ENCODE measurements at regions not wholly inside any gene's neighbourhood (a gene's known extent, or its start where the extent isn't known, plus 50 kb on each side); places are given as distances from the start of the nearest gene placed in this dataset.
A peak's percentile ranks its signal among the peaks of the same experiment; 100 is the strongest.

GRCh38 chr10:47053081-47053798 lies 142.0 kb downstream of the PTPN20 start:
- 74% methylated on average over 7 of the region's 7 CpGs for WGBS
- DNase-seq, result no peak
- intact Hi-C loops (cut with DNase I), result no loop called here
- H3K27ac ChIP-seq (ENCODE audit: low read length), result no peak overlapping the region
- no peak overlapping the region for H3K4me3 ChIP-seq (ENCODE audit: low read length)
- peak; percentile 20 to 59 for ATAC-seq
- peaks cover 2% of the 10 kb centered on the region for H3K4me1 ChIP-seq (ENCODE audit: control insufficient read depth, insufficient read depth, low read length)
- H3K9me3 ChIP-seq (ENCODE audit: control insufficient read depth, low read length), result no peaks in the 10 kb centered on the region
- no peaks in the 10 kb centered on the region for H3K27me3 ChIP-seq (ENCODE audit: control insufficient read depth, insufficient read depth)

GRCh38 chr10:47054974-47055373 lies 143.7 kb downstream of the PTPN20 start:
- ATAC-seq (no peak), DNase-seq (no peak)
- H3K27me3 ChIP-seq (ENCODE audit: control insufficient read depth, insufficient read depth), result no peaks in the 10 kb centered on the region
- no peak overlapping the region for H3K27ac ChIP-seq (ENCODE audit: low read length)
- H3K9me3 ChIP-seq (ENCODE audit: control insufficient read depth, low read length), result no peaks in the 10 kb centered on the region
- 77% methylated on average over 2 of the region's 2 CpGs for WGBS
- H3K4me3 ChIP-seq (ENCODE audit: low read length), result no peak overlapping the region
- intact Hi-C loops (cut with DNase I), result no loop called here
- H3K4me1 ChIP-seq (ENCODE audit: control insufficient read depth, insufficient read depth, low read length), result no peaks in the 10 kb centered on the region

- no peaks in the 10 kb centered on the region for H3K9me3 ChIP-seq (ENCODE audit: control insufficient read depth, low read length)
- no peak for DNase-seq
- H3K27me3 ChIP-seq (ENCODE audit: control insufficient read depth, insufficient read depth), result no peaks in the 10 kb centered on the region
- WGBS, result 67% methylated on average over 10 of the region's 10 CpGs
- intact Hi-C loops (cut with DNase I), result no loop called here
- H3K4me3 ChIP-seq (ENCODE audit: low read length), result no peak overlapping the region
- H3K27ac ChIP-seq (ENCODE audit: low read length), result no peak overlapping the region
- H3K4me1 ChIP-seq (ENCODE audit: control insufficient read depth, insufficient read depth, low read length), result no peaks in the 10 kb centered on the region
- ATAC-seq, result peak in 1 of 2 donors; percentile 33
These were observed 144.4 kb downstream of the PTPN20 start for GRCh38 chr10:47055386-47056246.

- intact Hi-C loops (cut with DNase I), result no loop called here
- 79% methylated on average over 1 of the region's 1 CpG for WGBS
These were observed 145.0 kb downstream of the PTPN20 start for GRCh38 chr10:47056247-47056510.

GRCh38 chr10:47057471-47057870 lies 146.2 kb downstream of the PTPN20 start:
- intact Hi-C loops (cut with DNase I), result no loop called here
- no peak for DNase-seq

More at GRCh38 chr10:47056247-47056510, 145.0 kb downstream of the PTPN20 start:
- no peak overlapping the region for H3K4me3 ChIP-seq (ENCODE audit: low read length)
- ATAC-seq, result peak in 1 of 2 donors; percentile 34
- H3K4me1 ChIP-seq (ENCODE audit: control insufficient read depth, insufficient read depth, low read length), result no peaks in the 10 kb centered on the region
- no peak overlapping the region for H3K27ac ChIP-seq (ENCODE audit: low read length)
- no peak for DNase-seq
- no peaks in the 10 kb centered on the region for H3K9me3 ChIP-seq (ENCODE audit: control insufficient read depth, low read length)
- no peaks in the 10 kb centered on the region for H3K27me3 ChIP-seq (ENCODE audit: control insufficient read depth, insufficient read depth)

GRCh38 chr10:47058032-47058702 lies 146.9 kb downstream of the PTPN20 start:
- Histone ChIP-seq H3K9me3 (ENCODE audit: control insufficient read depth, low read length) (no peaks in the 10 kb centered on the region), H3K27ac (ENCODE audit: low read length) (no peak overlapping the region), H3K4me1 (ENCODE audit: control insufficient read depth, insufficient read depth, low read length) (no peaks in the 10 kb centered on the region), H3K27me3 (ENCODE audit: control insufficient read depth, insufficient read depth) (no peaks in the 10 kb centered on the region), H3K4me3 (ENCODE audit: low read length) (no peak overlapping the region)
- no peak for ATAC-seq
- intact Hi-C loops (cut with DNase I), result no loop called here
- 93% methylated on average over 9 of the region's 9 CpGs for WGBS
- DNase-seq, result no peak

More at GRCh38 chr10:47057471-47057870, 146.2 kb downstream of the PTPN20 start:
- Histone ChIP-seq H3K27ac (ENCODE audit: low read length) (no peak overlapping the region), H3K4me3 (ENCODE audit: low read length) (no peak overlapping the region), H3K4me1 (ENCODE audit: control insufficient read depth, insufficient read depth, low read length) (no peaks in the 10 kb centered on the region), H3K9me3 (ENCODE audit: control insufficient read depth, low read length) (no peaks in the 10 kb centered on the region), H3K27me3 (ENCODE audit: control insufficient read depth, insufficient read depth) (no peaks in the 10 kb centered on the region)
- WGBS, result 96% methylated on average over 6 of the region's 6 CpGs
- ATAC-seq, result no peak

GRCh38 chr10:47058961-47059391 lies 147.7 kb downstream of the PTPN20 start:
- 84% methylated on average over 11 of the region's 11 CpGs for WGBS
- Histone ChIP-seq H3K4me1 (ENCODE audit: control insufficient read depth, insufficient read depth, low read length) (no peaks in the 10 kb centered on the region), H3K9me3 (ENCODE audit: control insufficient read depth, low read length) (no peaks in the 10 kb centered on the region), H3K27ac (ENCODE audit: low read length) (no peak overlapping the region), H3K27me3 (ENCODE audit: control insufficient read depth, insufficient read depth) (no peaks in the 10 kb centered on the region), H3K4me3 (ENCODE audit: low read length) (no peak overlapping the region)
- DNase-seq (no peak), ATAC-seq (no peak)
- intact Hi-C loops (cut with DNase I), result no loop called here

- no peaks in the 10 kb centered on the region for H3K9me3 ChIP-seq (ENCODE audit: control insufficient read depth, low read length)
- H3K4me1 ChIP-seq (ENCODE audit: control insufficient read depth, insufficient read depth, low read length), result no peaks in the 10 kb centered on the region
- ATAC-seq, result no peak
- no peaks in the 10 kb centered on the region for H3K27me3 ChIP-seq (ENCODE audit: control insufficient read depth, insufficient read depth)
- H3K27ac ChIP-seq (ENCODE audit: low read length), result no peak overlapping the region
- intact Hi-C loops (cut with DNase I), result no loop called here
- no peak for DNase-seq
- 97% methylated on average over 15 of the region's 15 CpGs for WGBS
- no peak overlapping the region for H3K4me3 ChIP-seq (ENCODE audit: low read length)
These were observed 148.5 kb downstream of the PTPN20 start for GRCh38 chr10:47059606-47060311.

GRCh38 chr10:47060356-47060755 lies 149.1 kb downstream of the PTPN20 start:
- no peaks in the 10 kb centered on the region for H3K4me1 ChIP-seq (ENCODE audit: control insufficient read depth, insufficient read depth, low read length)
- H3K4me3 ChIP-seq (ENCODE audit: low read length), result no peak overlapping the region
- H3K27me3 ChIP-seq (ENCODE audit: control insufficient read depth, insufficient read depth), result no peaks in the 10 kb centered on the region
- no peak overlapping the region for H3K27ac ChIP-seq (ENCODE audit: low read length)
- WGBS, result 88% methylated on average over 5 of the region's 5 CpGs
- no peak for ATAC-seq
- DNase-seq, result no peak
- intact Hi-C loops (cut with DNase I), result no loop called here
- no peaks in the 10 kb centered on the region for H3K9me3 ChIP-seq (ENCODE audit: control insufficient read depth, low read length)

GRCh38 chr10:47060993-47061500 lies 149.8 kb downstream of the PTPN20 start:
- no peak for DNase-seq
- ATAC-seq, result no peak
- intact Hi-C loops (cut with DNase I), result no loop called here

More at GRCh38 chr10:47060993-47061500, 149.8 kb downstream of the PTPN20 start:
- Histone ChIP-seq H3K9me3 (ENCODE audit: control insufficient read depth, low read length) (no peaks in the 10 kb centered on the region), H3K4me3 (ENCODE audit: low read length) (no peak overlapping the region), H3K27ac (ENCODE audit: low read length) (no peak overlapping the region), H3K27me3 (ENCODE audit: control insufficient read depth, insufficient read depth) (no peaks in the 10 kb centered on the region), H3K4me1 (ENCODE audit: control insufficient read depth, insufficient read depth, low read length) (no peaks in the 10 kb centered on the region)
- 86% methylated on average over 8 of the region's 8 CpGs for WGBS

All from right cardiac atrium (tissue), 5 donors.